Kidney (tissue), 13 donors: ENCODE measurements at regions not wholly inside any gene's neighbourhood (a gene's known extent, or its start where the extent isn't known, plus 50 kb on each side); places are given as distances from the start of the nearest gene placed in this dataset.

Experiments used
- DNase-seq, 5 donors: peaks; one replicate each; pipeline ENCODE4 v3.0.0-alpha.2; 2013 to 2020
- FAIRE-seq: peaks from 2 replicates; lab custom pipeline; 2012; peaks lifted over from hg19 to GRCh38; lab: Jason Lieb, UNC
- H3K27ac ChIP-seq, 2 donors: one replicate each; pipeline ENCODE4 v1.7.0; 2013; ENCODE audit warnings: low read depth in 2 of 2, low read length in 2 of 2, inconsistent platforms in 1 of 2
- H3K27me3 ChIP-seq: one replicate; pipeline ENCODE4 v1.7.1; 2013; ENCODE audit warnings: low read length, inconsistent platforms; ENCODE audit not compliant: control insufficient read depth, insufficient read depth
- H3K36me3 ChIP-seq, 3 donors: one replicate each; pipeline versions ENCODE4 v1.7.0 to v1.7.1; 2013; ENCODE audit warnings: low read length in 3 of 3, control low read depth in 1 of 3, inconsistent platforms in 1 of 3; ENCODE audit not compliant: insufficient read depth in 3 of 3, control insufficient read depth in 2 of 3
- H3K4me1 ChIP-seq, 3 donors: one replicate each; pipeline versions ENCODE4 v1.7.0 to v1.7.1; 2013; ENCODE audit warnings: low read length in 3 of 3, inconsistent platforms in 1 of 3, low read depth in 1 of 3; ENCODE audit not compliant: control insufficient read depth in 2 of 3, insufficient read depth in 2 of 3
- H3K4me3 ChIP-seq, 3 donors: one replicate each; pipeline versions ENCODE4 v1.7.0 to v1.8.1; 2013; ENCODE audit warnings: low read length in 3 of 3, control low read depth in 1 of 3, inconsistent platforms in 1 of 3
- H3K9ac ChIP-seq, 3 donors: one replicate each; pipeline versions ENCODE4 v1.7.0 to v1.7.1; 2013; ENCODE audit warnings: low read length in 3 of 3, control low read depth in 1 of 3, inconsistent platforms in 1 of 3
- H3K9me3 ChIP-seq, 3 donors: one replicate each; pipeline versions ENCODE4 v1.7.0 to v1.7.1; 2013; ENCODE audit warnings: low read length in 3 of 3, control low read depth in 1 of 3, inconsistent platforms in 1 of 3; ENCODE audit not compliant: control insufficient read depth in 2 of 3, insufficient read depth in 1 of 3
- CTCF ChIP-seq: IDR thresholded peaks from 3 replicates; pipeline ENCODE4 v1.5.1; 2012; ENCODE audit warnings: mild to moderate bottlenecking, moderate library complexity, borderline replicate concordance; ENCODE audit not compliant: insufficient read depth; ENCODE audit errors: extremely low read depth
- intact Hi-C: fragments of 100-400 bp; cut with DNase I; formaldehyde crosslinking; loops from one replicate; pipeline ENCODE4 v1.11.1; 2022
- donor health status: control.
- donor health status: control.
- donor health status: control.
- donor health status: control.
- donor health status: control.
- donor health status: DM: yes; HTN: yes; CAD: no.
- donor health status: Normal renal cell carcinoma (clear cell type).

DNA sequence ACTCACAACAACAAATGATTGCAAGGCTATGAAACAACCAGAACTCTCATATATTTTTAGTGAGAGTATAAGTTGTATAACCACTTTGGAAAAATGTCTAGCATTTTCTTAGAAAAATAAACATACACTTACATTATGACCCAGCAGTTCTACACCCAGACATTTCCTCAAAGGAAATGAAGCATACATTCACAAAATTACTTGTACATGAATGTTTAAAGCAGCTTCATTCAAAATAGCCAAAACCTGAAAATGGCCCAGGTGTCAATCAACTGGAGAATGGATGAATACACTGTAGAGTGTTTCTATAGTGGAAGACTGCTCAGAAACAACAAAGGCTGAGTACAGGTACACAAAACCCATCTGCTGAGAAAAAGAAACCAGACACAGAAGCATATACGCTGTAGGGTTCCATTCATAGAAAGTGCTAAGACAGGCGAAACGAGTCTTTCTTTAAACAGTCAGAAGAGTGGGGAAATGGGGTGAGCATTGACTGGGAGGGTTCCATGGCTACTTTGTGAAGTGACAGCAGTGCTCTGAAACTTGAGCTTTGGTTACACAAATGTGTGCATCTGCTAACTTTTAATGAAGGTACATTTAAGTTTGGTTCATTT is 799.0 kb downstream of the DCDC2C start:
- no peak for TF ChIP-seq CTCF
- Histone ChIP-seq H3K27me3 (no peaks in the 10 kb centered on the region), H3K4me3 (no peak overlapping the region), H3K4me1 (no peaks in the 10 kb centered on the region), H3K9me3 (no peaks in the 10 kb centered on the region), H3K27ac (no peak overlapping the region), H3K36me3 (no peaks in the 10 kb centered on the region), H3K9ac (no peak overlapping the region)
- DNase-seq, result no peak
- FAIRE-seq, result no peak
- intact Hi-C loops, result no loop called here

DNA sequence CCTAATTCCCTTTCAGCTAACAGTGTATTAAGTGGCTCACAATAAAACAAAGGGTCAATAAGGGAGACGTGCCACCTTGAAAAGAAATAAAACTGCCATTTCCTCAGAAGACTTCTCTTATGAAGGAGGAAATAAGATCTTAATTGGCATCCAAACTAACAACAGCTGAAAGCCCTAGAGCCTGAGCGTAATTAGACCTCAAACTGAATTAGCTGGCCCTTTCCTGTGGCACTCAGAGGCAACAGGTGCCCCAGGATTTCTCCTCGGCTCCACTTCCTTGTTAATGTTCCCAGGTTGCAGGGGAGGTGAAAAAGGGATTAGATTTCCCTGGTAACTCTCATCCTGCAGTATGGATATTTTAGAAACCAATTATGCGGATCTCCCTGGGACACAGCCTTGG is 804.3 kb downstream of the DCDC2C start:
- TF ChIP-seq CTCF, result no peak
- DNase-seq, result peak in 2 of 5 donors; percentile 10
- Histone ChIP-seq H3K9ac (no peak overlapping the region), H3K4me1 (no peaks in the 10 kb centered on the region), H3K9me3 (no peaks in the 10 kb centered on the region), H3K4me3 (no peak overlapping the region), H3K27ac (no peak overlapping the region), H3K36me3 (no peaks in the 10 kb centered on the region), H3K27me3 (no peaks in the 10 kb centered on the region)
- no peak for FAIRE-seq
- intact Hi-C loops, result no loop called here

DNA sequence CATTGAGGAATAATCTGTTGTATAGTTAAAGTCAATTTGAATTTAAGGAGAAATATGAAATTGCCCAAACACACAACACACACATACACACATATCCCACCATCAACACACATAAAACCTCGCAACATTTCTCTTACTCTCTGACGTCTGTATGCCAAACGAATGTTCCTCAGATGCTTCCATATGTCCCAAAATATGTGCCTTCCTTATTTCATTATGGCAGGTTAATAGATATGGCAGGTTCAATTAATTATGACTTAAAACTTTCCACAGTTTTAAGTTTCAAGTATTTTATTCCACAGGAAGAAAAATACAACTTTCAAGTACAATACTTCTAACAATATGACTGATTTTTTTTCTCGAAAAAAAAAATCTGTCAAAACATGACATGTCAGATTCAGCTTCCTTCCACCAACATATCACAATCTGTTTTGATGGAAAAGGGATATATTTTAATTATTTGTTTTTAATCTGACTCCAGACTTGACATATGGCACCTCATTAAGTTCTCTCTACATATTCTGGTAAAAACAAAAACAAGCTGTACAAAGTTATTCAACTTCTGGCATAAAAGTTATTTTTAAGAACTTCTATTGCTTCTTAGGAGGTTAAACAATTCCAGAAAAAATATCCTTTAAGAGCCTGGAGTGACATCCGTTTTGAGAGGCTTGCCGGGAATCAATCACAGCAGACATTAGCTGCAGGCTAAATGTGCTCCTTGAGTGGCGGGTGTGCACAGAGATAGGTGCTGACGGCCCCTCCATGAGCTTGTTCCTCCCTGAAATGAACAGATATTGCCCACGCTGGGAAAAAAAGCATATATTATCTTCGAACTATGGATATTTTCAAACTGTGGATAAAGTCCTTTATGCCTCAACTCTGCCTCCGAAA is 812.7 kb downstream of the DCDC2C start:
- intact Hi-C loops, result no loop called here
- Histone ChIP-seq H3K4me1 (no peaks in the 10 kb centered on the region), H3K9ac (no peak overlapping the region), H3K4me3 (no peak overlapping the region), H3K27me3 (no peaks in the 10 kb centered on the region), H3K36me3 (no peaks in the 10 kb centered on the region), H3K9me3 (no peaks in the 10 kb centered on the region), H3K27ac (no peak overlapping the region)
- TF ChIP-seq CTCF, result no peak
- FAIRE-seq, result no peak
- no peak for DNase-seq
